ENCODE measurements at regions not wholly inside any gene's neighbourhood (a gene's known extent, or its start where the extent isn't known, plus 50 kb on each side); places are given as distances from the start of the nearest gene placed in this dataset.

GRCh38 chr18:28409811-28410210, 232.9 kb upstream of the CDH2 start:
- DNase-seq, result no peak

- no peak for DNase-seq
These were observed 231.6 kb upstream of the CDH2 start for GRCh38 chr18:28408528-28408927.

DNA sequence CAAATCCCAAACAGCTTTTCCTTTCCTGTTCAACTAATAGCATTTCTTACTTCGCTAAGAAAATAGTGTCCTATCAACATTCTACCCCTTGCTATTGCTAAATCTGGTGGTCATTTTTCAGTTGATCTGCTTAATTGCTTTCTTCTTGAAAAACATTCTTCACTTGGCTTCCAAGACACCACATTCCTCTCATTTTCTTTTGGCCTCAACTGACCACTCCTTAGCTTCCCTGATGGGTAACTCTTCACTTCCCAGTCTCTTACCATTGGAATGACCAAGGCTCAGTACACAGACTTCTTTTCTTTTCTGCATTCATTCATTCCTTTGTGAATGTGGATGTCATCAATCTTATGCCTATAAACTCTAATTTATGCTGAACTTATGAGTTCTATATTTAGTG, 230.8 kb upstream of the CDH2 start:
- no peak for DNase-seq

GRCh38 chr18:28406533-28406932, 229.6 kb upstream of the CDH2 start:
- DNase-seq, result no peak

DNA sequence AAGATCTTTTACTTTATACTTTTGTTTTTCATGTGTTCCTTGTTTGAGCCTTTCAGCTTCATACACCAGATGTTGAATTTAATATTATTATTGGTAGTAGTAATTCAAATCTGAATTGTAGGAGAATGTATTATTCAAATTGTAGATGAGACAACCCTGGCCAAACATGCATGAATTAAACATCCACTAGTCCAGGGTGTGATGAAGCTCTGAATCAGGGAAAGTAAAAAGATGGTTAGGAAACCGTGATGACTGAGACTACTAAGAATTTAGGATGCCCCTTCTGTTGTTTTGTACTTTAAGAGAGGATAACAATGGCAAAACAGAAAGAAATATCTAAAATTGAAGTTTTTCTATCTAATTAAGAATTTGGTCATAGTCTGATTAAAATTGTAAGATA, 227.8 kb upstream of the CDH2 start:
- no peak for DNase-seq

GRCh38 chr18:28399781-28400362, 222.9 kb upstream of the CDH2 start:
- DNase-seq, result no peak

DNA sequence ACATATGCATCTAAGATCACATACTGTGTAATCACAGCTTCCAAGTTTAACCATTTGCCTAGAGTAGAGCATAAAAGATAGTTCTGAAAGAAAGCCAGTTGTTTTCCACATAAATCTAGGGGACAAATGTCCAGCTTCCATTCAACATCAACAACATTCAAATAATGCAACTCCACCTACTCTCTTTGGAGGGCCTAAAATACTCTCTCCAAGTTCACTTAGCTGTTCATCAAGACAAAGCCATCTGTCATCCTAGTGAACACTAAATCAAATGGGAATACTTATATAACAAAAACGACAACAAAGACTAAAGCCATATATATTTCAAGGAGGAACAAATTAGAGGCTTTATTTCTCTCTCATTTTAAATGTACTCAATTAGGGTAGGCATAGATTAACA, 221.5 kb upstream of the CDH2 start:
- DNase-seq, result no peak

DNA sequence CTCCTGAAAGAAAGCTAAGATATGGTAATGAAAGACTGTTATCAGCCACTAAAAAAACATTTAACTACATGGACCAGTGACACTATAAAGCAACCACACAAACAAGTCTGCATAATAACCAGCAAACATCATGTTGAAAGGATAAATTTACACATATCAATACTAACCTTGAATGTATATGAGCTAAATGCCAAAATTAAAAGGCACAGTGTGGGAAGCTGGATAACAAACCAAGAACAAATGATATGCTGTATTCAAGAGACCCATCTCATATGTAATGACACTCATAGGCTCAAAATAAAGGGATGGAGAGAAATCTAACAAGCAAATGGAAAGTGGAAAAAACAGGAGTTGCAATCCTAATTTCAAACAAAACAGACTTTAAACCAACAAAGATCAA, 213.1 kb upstream of the CDH2 start:
- no peak for DNase-seq

DNA sequence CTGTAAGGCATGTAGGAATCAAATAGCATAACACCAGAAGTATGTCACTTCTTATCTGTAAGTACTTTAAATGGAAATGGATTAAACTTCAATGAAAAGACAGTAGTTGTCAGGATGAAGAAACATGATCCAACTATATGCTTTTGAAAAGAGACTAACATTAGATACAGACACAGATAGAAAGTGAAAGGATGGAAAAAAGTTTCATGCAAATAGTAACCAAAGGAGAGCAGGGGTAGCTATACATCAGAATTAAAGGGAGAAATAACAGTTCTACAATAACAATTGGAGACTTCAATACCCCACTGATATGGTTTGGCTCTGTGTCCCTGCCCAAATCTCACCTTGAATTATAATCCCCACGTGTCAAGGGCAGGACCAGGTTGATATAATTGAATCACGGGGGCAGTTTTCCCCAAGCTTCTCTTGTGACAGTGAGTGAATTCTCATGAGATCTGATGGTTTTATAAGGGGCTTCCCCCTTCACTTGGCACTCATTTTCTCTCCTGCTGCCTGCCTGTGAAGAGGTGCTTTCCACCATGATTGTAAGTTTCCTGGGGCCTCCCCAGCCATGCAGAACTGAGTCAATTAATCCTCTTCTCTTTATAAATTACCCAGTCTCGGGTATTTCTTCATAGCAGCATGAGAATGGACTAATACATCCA, 205.4 kb upstream of the CDH2 start:
- no peak for DNase-seq

DNA sequence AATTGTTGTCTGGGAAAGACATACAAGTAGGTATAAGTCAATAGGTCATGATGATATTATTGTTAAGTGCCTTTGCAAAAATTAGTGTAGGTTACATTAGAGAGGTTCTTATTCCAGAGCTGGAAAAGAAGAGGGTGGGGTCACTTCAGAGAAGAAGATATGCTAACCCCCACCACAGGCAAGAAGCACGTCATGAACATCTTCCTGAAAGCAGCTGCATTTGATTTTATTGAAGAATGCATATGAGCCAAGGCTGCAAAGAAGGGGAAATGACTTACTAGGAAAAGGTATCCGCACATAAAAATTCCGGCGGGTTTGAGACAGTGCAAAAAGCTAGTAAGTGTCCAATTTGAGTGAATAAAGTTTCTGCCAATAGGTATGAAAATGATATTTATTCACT, 195.3 kb upstream of the CDH2 start:
- no peak for DNase-seq

GRCh38 chr18:28366676-28367075, 189.7 kb upstream of the CDH2 start:
- DNase-seq, result no peak

DNA sequence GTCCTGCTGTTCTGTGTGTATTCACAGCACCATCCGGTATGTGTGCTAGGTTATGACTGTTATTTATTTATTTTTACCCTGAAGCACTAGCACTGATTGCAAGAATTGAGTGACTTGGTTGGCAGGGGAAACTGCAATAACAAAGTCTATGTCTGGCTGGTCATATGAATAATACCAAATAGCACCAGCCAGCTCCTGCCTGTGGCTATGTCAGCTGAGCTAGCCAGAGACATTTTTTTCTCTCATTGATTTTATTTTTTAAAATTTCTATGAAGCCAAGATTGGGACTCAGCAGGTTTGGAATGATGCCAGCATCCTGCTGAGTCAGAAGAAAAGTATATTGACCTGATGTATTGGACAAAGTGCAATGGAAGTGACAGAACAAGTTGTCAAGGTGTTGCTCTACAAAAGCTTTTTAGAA, 188.5 kb upstream of the CDH2 start:
- DNase-seq, result no peak

DNA sequence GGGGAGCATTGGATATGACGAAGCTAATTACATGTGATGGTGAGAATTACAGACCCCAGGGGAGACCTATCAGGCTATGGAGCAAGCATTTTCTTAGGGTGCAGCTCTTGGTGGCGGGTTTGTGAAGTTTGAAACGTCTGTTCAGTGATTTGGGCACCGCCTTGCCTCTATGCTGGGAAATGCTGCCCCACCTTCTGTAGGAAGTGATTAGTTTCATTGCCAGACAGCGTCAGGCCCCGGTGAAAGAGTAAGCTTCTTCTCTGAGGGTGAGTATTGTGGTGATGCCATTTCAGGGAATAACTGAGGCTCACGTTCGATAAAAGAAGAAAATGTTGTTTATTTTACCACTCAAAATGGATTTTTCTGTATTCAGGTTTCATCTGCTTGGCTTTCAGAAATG, 186.2 kb upstream of the CDH2 start:
- no peak for DNase-seq

DNA sequence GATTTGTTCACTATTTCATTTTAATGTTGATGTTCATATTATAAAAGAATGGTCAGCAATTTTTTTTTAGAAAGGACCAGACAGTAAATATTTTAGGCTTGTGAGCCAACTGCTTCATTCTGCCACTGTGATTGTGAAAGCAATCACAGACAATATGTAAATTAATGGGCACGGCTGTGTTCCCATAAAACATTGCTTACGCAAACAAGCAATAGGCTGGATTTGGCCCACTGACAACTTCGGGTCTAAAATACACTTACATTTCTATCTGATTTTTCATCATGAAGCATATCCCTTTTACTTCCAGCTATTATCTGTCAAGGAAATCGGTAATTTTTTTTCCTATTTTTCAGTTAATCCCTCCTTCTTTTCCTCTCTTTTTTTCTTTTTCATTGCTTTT, 182.2 kb upstream of the CDH2 start:
- no peak for DNase-seq

- DNase-seq, result no peak
These were observed 181.0 kb upstream of the CDH2 start for GRCh38 chr18:28357766-28358401.

GRCh38 chr18:28350821-28351220, 173.9 kb upstream of the CDH2 start:
- DNase-seq, result no peak

GRCh38 chr18:28342231-28342630, 165.3 kb upstream of the CDH2 start:
- DNase-seq, result no peak

- no peak for DNase-seq
These were observed 161.4 kb upstream of the CDH2 start for GRCh38 chr18:28338316-28338715.

DNA sequence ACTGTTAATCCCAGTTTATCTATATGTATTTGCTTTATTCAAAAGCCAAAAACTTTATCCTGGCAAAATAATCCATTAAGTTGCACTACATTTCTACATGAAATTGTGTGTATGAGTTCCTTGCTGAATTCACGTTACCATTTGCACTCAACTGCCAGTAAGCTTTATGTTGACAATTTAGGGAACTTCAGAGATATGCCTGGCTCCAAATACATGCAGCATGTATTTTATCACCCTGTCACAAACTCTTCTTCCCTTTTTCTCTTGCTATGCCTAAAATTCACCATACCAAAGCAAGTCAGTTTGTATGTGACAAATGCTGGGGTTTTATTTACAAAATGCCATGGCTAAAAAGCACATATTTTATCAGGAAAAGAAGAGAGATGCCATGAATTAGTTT, 157.6 kb upstream of the CDH2 start:
- DNase-seq, result no peak

DNA sequence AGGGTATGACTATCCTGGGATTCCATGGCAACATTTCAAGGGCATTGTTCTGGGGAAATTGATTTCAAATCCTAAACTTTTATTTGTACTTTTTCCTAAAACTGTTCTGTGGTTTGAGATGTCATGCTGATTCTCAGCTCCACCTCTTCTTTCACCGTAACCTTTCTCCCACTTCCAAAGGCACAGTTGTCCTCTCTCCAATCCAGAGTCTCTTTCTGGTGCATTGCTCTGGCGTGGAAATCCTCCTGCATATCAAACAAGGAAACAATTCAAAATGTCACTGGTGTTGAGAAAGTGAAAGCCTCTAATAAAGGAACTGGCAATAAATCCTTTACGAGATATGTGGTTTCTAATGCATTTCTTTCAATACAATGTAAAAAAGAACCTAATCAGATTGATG, 155.1 kb upstream of the CDH2 start:
- no peak for DNase-seq

- DNase-seq, result no peak
These were observed 154.6 kb upstream of the CDH2 start for GRCh38 chr18:28331551-28331950.

DNA sequence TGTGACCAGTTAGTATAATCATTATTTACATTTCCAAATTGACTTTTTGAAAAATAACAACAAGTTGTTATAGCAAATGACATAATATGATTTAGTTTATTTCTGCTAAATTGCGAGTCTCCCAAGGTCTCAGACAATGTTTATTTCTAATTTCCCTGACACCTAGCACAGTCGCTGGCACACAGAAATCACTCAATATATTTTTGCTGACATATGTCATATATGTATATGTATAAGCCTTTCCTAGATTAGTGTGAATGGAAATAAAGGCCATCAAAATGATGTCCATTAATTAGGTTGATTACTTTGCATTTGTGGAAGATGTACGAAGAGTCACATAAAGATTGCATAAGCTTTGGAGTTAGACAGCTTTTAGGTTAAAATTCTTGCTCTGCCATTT, 136.7 kb upstream of the CDH2 start:
- DNase-seq, result no peak

GRCh38 chr18:28288784-28289183, 111.9 kb upstream of the CDH2 start:
- no peak for DNase-seq

- no peak for DNase-seq
These were observed 110.2 kb upstream of the CDH2 start for GRCh38 chr18:28287146-28287545.

- DNase-seq, result no peak
These were observed 107.2 kb upstream of the CDH2 start for GRCh38 chr18:28284132-28284531.
